MM.1S (cell line): ENCODE measurements at regions not wholly inside any gene's neighbourhood (a gene's known extent, or its start where the extent isn't known, plus 50 kb on each side); places are given as distances from the start of the nearest gene placed in this dataset.

Experiments
- DNase-seq: peaks from one replicate; pipeline ENCODE4 v3.0.0-alpha.2; 2015
- H2AFZ ChIP-seq: fragments of 300-600 bp; sonication (generic); 2 replicates; pipeline ENCODE4 v1.6.0; 2016; ENCODE audit warnings: antibody characterized with exemption, low read length
- H3F3A ChIP-seq: fragments of 300-600 bp; sonication (generic); 2 replicates; pipeline ENCODE4 v1.6.1; 2016; ENCODE audit warnings: mild to moderate bottlenecking, antibody characterized with exemption, low read length, moderate library complexity, mixed read lengths; ENCODE audit not compliant: insufficient read depth
- H3K27ac ChIP-seq: fragments of 300-600 bp; sonication (generic); 2 replicates; pipeline ENCODE4 v1.5.1; 2016; ENCODE audit warnings: mild to moderate bottlenecking, low read length
- H3K27me3 ChIP-seq: fragments of 300-600 bp; sonication (generic); replicated peaks from 2 replicates; pipeline ENCODE4 v1.6.0; 2016; ENCODE audit warnings: low read length; ENCODE audit not compliant: insufficient read depth
- H3K36me3 ChIP-seq: fragments of 300-600 bp; sonication (generic); replicated peaks from 2 replicates; pipeline ENCODE4 v1.6.1; 2016; ENCODE audit warnings: mild to moderate bottlenecking, low read length, mixed read lengths; ENCODE audit not compliant: insufficient read depth
- H3K4me1 ChIP-seq: fragments of 300-600 bp; sonication (generic); 2 replicates; pipeline ENCODE4 v1.6.1; 2016; ENCODE audit warnings: low read length, mixed read lengths
- H3K4me2 ChIP-seq: fragments of 300-600 bp; sonication (generic); 2 replicates; pipeline ENCODE4 v1.6.0; 2016; ENCODE audit warnings: low read depth, low read length
- H3K4me3 ChIP-seq: fragments of 300-600 bp; sonication (generic); 2 replicates; pipeline ENCODE4 v1.5.1; 2016; ENCODE audit warnings: low read length, mixed read lengths
- H3K79me2 ChIP-seq: fragments of 300-600 bp; sonication (generic); 2 replicates; pipeline ENCODE4 v1.6.1; 2016; ENCODE audit warnings: mixed run types, low read length, mixed read lengths
- H3K9ac ChIP-seq: fragments of 300-600 bp; sonication (generic); 2 replicates; pipeline ENCODE4 v1.6.1; 2016; ENCODE audit warnings: low read length, mixed read lengths
- H3K9me2 ChIP-seq: fragments of 300-600 bp; sonication (generic); replicated peaks from 2 replicates; pipeline ENCODE4 v1.6.1; 2016; ENCODE audit warnings: mild to moderate bottlenecking, low read length, mixed read lengths; ENCODE audit not compliant: insufficient read depth
- H3K9me3 ChIP-seq: fragments of 300-600 bp; sonication (generic); replicated peaks from 2 replicates; pipeline ENCODE4 v1.6.1; 2016; ENCODE audit warnings: mild to moderate bottlenecking, low read length, mixed read lengths; ENCODE audit not compliant: insufficient read depth
- H4K20me1 ChIP-seq: fragments of 300-600 bp; sonication (generic); 2 replicates; pipeline ENCODE4 v1.6.1; 2016; ENCODE audit warnings: mild to moderate bottlenecking, low read length, moderate library complexity, mixed read lengths; ENCODE audit not compliant: insufficient read depth
- CTCF ChIP-seq: fragments of 300-600 bp; sonication (generic); IDR thresholded peaks from 2 replicates; pipeline ENCODE4 v1.5.1; 2016; ENCODE audit warnings: antibody characterized with exemption, low read length, mixed read lengths
- EZH2 ChIP-seq: fragments of 300-600 bp; sonication (generic); optimal IDR thresholded peaks from 2 replicates; pipeline ENCODE3; 2017; ENCODE audit warnings: low read depth, mild to moderate bottlenecking, antibody characterized with exemption, low read length, mixed read lengths
- EZH2phosphoT487 ChIP-seq: fragments of 300-600 bp; sonication (generic); IDR thresholded peaks from 2 replicates; pipeline ENCODE4 v1.6.1; 2018; ENCODE audit warnings: antibody characterized with exemption, low read length

- Histone ChIP-seq H3K79me2 (no peaks in the 10 kb centered on the region), H4K20me1 (no peaks in the 10 kb centered on the region), H3K9ac (no peak overlapping the region), H3K27me3 (no peaks in the 10 kb centered on the region), H2AFZ (no peak overlapping the region), H3K9me3 (no peaks in the 10 kb centered on the region), H3K4me2 (no peak overlapping the region), H3K27ac (no peak overlapping the region), H3F3A (no peaks in the 10 kb centered on the region), H3K36me3 (no peaks in the 10 kb centered on the region), H3K9me2 (no peaks in the 10 kb centered on the region), H3K4me3 (no peak overlapping the region), H3K4me1 (no peaks in the 10 kb centered on the region)
- TF ChIP-seq EZH2 (no peak), CTCF (no peak), EZH2phosphoT487 (no peak)
- no peak for DNase-seq
Observed at GRCh38 chr2:77602771-77603170, 80.6 kb upstream of the LRRTM4 start.

GRCh38 chr2:77604953-77605929 is 83.1 kb upstream of the LRRTM4 start:
- TF ChIP-seq EZH2: no peak
- no peak for TF ChIP-seq CTCF
- Histone ChIP-seq H3K9me2 (no peaks in the 10 kb centered on the region), H3K4me1 (no peaks in the 10 kb centered on the region), H3K9ac (no peak overlapping the region), H3K27ac (no peak overlapping the region), H3K4me3 (no peak overlapping the region), H3K79me2 (no peaks in the 10 kb centered on the region), H3K9me3 (no peaks in the 10 kb centered on the region), H2AFZ (no peak overlapping the region), H3K27me3 (no peaks in the 10 kb centered on the region), H3K36me3 (no peaks in the 10 kb centered on the region), H3K4me2 (no peak overlapping the region), H3F3A (no peaks in the 10 kb centered on the region), H4K20me1 (no peaks in the 10 kb centered on the region)
- DNase-seq: no peak

GRCh38 chr2:77608510-77608909 is 86.3 kb upstream of the LRRTM4 start:
- no peak for TF ChIP-seq EZH2
- TF ChIP-seq CTCF: no peak
- TF ChIP-seq EZH2phosphoT487: no peak
- Histone ChIP-seq H3K9me2 (no peaks in the 10 kb centered on the region), H3K9me3 (no peaks in the 10 kb centered on the region), H3K27me3 (no peaks in the 10 kb centered on the region), H3K4me1 (no peaks in the 10 kb centered on the region), H3K36me3 (no peaks in the 10 kb centered on the region), H3K4me3 (no peak overlapping the region), H3K79me2 (no peaks in the 10 kb centered on the region), H4K20me1 (no peaks in the 10 kb centered on the region), H3K9ac (no peak overlapping the region), H3K27ac (no peak overlapping the region), H3K4me2 (no peak overlapping the region), H2AFZ (no peak overlapping the region), H3F3A (no peaks in the 10 kb centered on the region)
- no peak for DNase-seq
